ENCODE measurements at regions not wholly inside any gene's neighbourhood (a gene's known extent, or its start where the extent isn't known, plus 50 kb on each side); places are given as distances from the start of the nearest gene placed in this dataset.
"Not testable (repeated sequence)": the region's sequence is repeated elsewhere in the genome, so short reads cannot be mapped to it uniquely, and the experiment has no call there.

GRCh38 chr4:127515259-127515658, 117.5 kb upstream of the INTU start:
- TF ChIP-seq EZH2 (IDR thresholded peaks at IDR 0.05; ENCODE audit: borderline replicate concordance, insufficient read depth, low read depth, low read length, poor library complexity, severe bottlenecking); CTCF (IDR thresholded peaks at IDR 0.05): not testable (repeated sequence)

Measured in B cell (primary cell).